H9 (cell line): ENCODE measurements at regions not wholly inside any gene's neighbourhood (a gene's known extent, or its start where the extent isn't known, plus 50 kb on each side); places are given as distances from the start of the nearest gene placed in this dataset.
A peak's percentile ranks its signal among the peaks of the same experiment; 100 is the strongest.

Experiments used
- DNase-seq: peaks from one replicate; pipeline ENCODE4 v3.0.0-alpha.2; 2017
- H2AFZ ChIP-seq: one replicate; pipeline ENCODE4 v1.6.1; 2013; ENCODE audit warnings: mild to moderate bottlenecking, low read length, control low read depth, moderate library complexity
- H2AK5ac ChIP-seq: 2 replicates; pipeline ENCODE4 v1.6.1; 2013; ENCODE audit warnings: low read length, control low read depth, mixed read lengths; ENCODE audit not compliant: insufficient read length
- H2BK120ac ChIP-seq: one replicate; pipeline ENCODE4 v1.6.1; 2013; ENCODE audit warnings: low read depth, mild to moderate bottlenecking, low read length, control low read depth, inconsistent platforms; ENCODE audit not compliant: poor library complexity, severe bottlenecking
- H2BK12ac ChIP-seq: 2 replicates; pipeline ENCODE4 v1.6.1; 2013; ENCODE audit warnings: low read length, control low read depth, mixed read lengths, low read depth; ENCODE audit not compliant: insufficient read length
- H2BK15ac ChIP-seq: 2 replicates; pipeline ENCODE4 v1.6.1; 2013; ENCODE audit warnings: low read depth, low read length, control low read depth
- H2BK20ac ChIP-seq: one replicate; pipeline ENCODE4 v1.6.1; 2013; ENCODE audit warnings: low read depth, mild to moderate bottlenecking, low read length, control low read depth, inconsistent platforms; ENCODE audit not compliant: poor library complexity, severe bottlenecking
- H2BK5ac ChIP-seq: 2 replicates; pipeline ENCODE4 v1.6.1; 2013; ENCODE audit warnings: low read length, control low read depth, mixed read lengths; ENCODE audit not compliant: insufficient read length
- H3K14ac ChIP-seq: 2 replicates; pipeline ENCODE4 v1.6.1; 2013; ENCODE audit warnings: low read length, control low read depth; ENCODE audit not compliant: insufficient read depth
- H3K18ac ChIP-seq: 2 replicates; pipeline ENCODE4 v1.6.1; 2013; ENCODE audit warnings: low read depth, mild to moderate bottlenecking, mixed read lengths, low read length, control low read depth; ENCODE audit not compliant: insufficient read length
- H3K23ac ChIP-seq: 2 replicates; pipeline ENCODE4 v1.6.1; 2013; ENCODE audit warnings: low read length, control low read depth, mixed read lengths, low read depth; ENCODE audit not compliant: insufficient read length
- H3K23me2 ChIP-seq: 2 replicates; pipeline ENCODE4 v1.6.1; 2013; ENCODE audit warnings: low read depth, mild to moderate bottlenecking, mixed read lengths, low read length, control low read depth; ENCODE audit not compliant: insufficient read length, poor library complexity, severe bottlenecking
- H3K27ac ChIP-seq: 2 replicates; pipeline ENCODE4 v1.5.1; 2013; ENCODE audit warnings: low read length, control low read depth, mixed read lengths, low read depth; ENCODE audit not compliant: insufficient read length
- H3K27me3 ChIP-seq: 2 replicates; pipeline ENCODE4 v1.6.1; 2013; ENCODE audit warnings: low read length, control low read depth, inconsistent platforms; ENCODE audit not compliant: insufficient read depth
- H3K4ac ChIP-seq: 2 replicates; pipeline ENCODE4 v1.6.1; 2013; ENCODE audit warnings: low read depth, mild to moderate bottlenecking, control low read depth, inconsistent platforms, low read length, moderate library complexity
- H3K4me1 ChIP-seq: 2 replicates; pipeline ENCODE4 v1.6.1; 2013; ENCODE audit warnings: low read length, control low read depth, inconsistent platforms; ENCODE audit not compliant: insufficient read depth
- H3K4me2 ChIP-seq: 2 replicates; pipeline ENCODE4 v1.6.1; 2013; ENCODE audit warnings: low read length, control low read depth, mixed read lengths; ENCODE audit not compliant: insufficient read length, insufficient read depth
- H3K56ac ChIP-seq: 2 replicates; pipeline ENCODE4 v1.6.1; 2013; ENCODE audit warnings: low read depth, mild to moderate bottlenecking, mixed read lengths, low read length, control low read depth; ENCODE audit not compliant: insufficient read length
- H3K79me1 ChIP-seq: 2 replicates; pipeline ENCODE4 v1.6.1; 2013; ENCODE audit warnings: low read depth, mild to moderate bottlenecking, moderate library complexity, low read length, control low read depth, inconsistent platforms; ENCODE audit not compliant: insufficient read depth, poor library complexity, severe bottlenecking
- H3K79me2 ChIP-seq: 2 replicates; pipeline ENCODE4 v1.6.1; 2013; ENCODE audit warnings: low read length, control low read depth, inconsistent platforms; ENCODE audit not compliant: insufficient read depth
- H3K9ac ChIP-seq: 2 replicates; pipeline ENCODE4 v1.6.1; 2013; ENCODE audit warnings: low read length, control low read depth, mixed read lengths; ENCODE audit not compliant: insufficient read length; ENCODE audit errors: extremely low read depth
- H3K9me3 ChIP-seq: one replicate; pipeline ENCODE4 v1.6.1; 2013; ENCODE audit warnings: low read depth, low read length, inconsistent platforms; ENCODE audit not compliant: control insufficient read depth
- H3T11ph ChIP-seq: one replicate; pipeline ENCODE4 v1.6.1; 2013; ENCODE audit warnings: mild to moderate bottlenecking, low read length, control low read depth, inconsistent platforms
- H4K20me1 ChIP-seq: one replicate; pipeline ENCODE4 v1.6.1; 2013; ENCODE audit not compliant: control insufficient read depth, insufficient read length, insufficient read depth
- H4K5ac ChIP-seq: 2 replicates; pipeline ENCODE4 v1.6.1; 2013; ENCODE audit warnings: low read depth, mild to moderate bottlenecking, mixed read lengths, low read length, control low read depth; ENCODE audit not compliant: insufficient read length
- H4K8ac ChIP-seq: replicated peaks from 2 replicates; pipeline ENCODE4 v1.6.1; 2013; ENCODE audit warnings: low read length, control low read depth, mixed read lengths, low read depth; ENCODE audit not compliant: insufficient read length
- H4K91ac ChIP-seq: 2 replicates; pipeline ENCODE4 v1.6.1; 2013; ENCODE audit warnings: low read depth, mild to moderate bottlenecking, moderate library complexity, mixed read lengths, low read length, control low read depth; ENCODE audit not compliant: insufficient read length
- H3K27ac Mint-ChIP-seq, 3 experiments: 2 replicates in 2 of 3; 3 replicates in 1 of 3; pipeline ENCODE4 v1.8.0; 2020 to 2021; ENCODE audit warnings: mixed read lengths in 3 of 3, mild to moderate bottlenecking in 1 of 3, moderate library complexity in 1 of 3
- H3K27me3 Mint-ChIP-seq: 2 replicates; pipeline ENCODE4 v1.8.0; 2021; ENCODE audit warnings: low read depth, mild to moderate bottlenecking, moderate library complexity, mixed read lengths
- H3K36me3 Mint-ChIP-seq, 3 experiments: 2 replicates in 2 of 3; 3 replicates in 1 of 3; pipeline ENCODE4 v1.8.0; 2020 to 2021; ENCODE audit warnings: low read depth in 3 of 3, mixed read lengths in 3 of 3; ENCODE audit not compliant: insufficient read depth in 1 of 3
- H3K4me1 Mint-ChIP-seq, 2 experiments: 2 replicates each; pipeline ENCODE4 v1.8.0; 2020; ENCODE audit warnings: mixed read lengths in 2 of 2
- H3K4me3 Mint-ChIP-seq, 2 experiments: 2 replicates in 1 of 2; 3 replicates in 1 of 2; pipeline ENCODE4 v1.8.0; 2020 to 2021; ENCODE audit warnings: mild to moderate bottlenecking in 2 of 2, mixed read lengths in 2 of 2, moderate library complexity in 1 of 2
- H3K9me3 Mint-ChIP-seq, 2 experiments: 2 replicates in 1 of 2; 3 replicates in 1 of 2; pipeline ENCODE4 v1.8.0; 2020; ENCODE audit warnings: mild to moderate bottlenecking in 2 of 2, mixed read lengths in 2 of 2, moderate library complexity in 1 of 2
- WGBS: extraction: QIAGEN DNeasy Blood & Tissue Kit; methylation state at CpG from one replicate; pipeline ENCODE4 v1.1.7; 2013; ENCODE audit warnings: missing lambda C conversion rate, low lambda C conversion rate, mixed read lengths; ENCODE audit not compliant: insufficient read length; ENCODE audit errors: extremely low coverage; 5-methylcytosine and 5-hydroxymethylcytosine counted together
- TF ChIP-seq, protein P1 (sequence below): fragments of 200-600 bp; sonication (generic); conservative IDR thresholded peaks from 3 replicates; pipeline ENCODE4 v1.8.0; 2021; ENCODE audit warnings: antibody characterized with exemption, mild to moderate bottlenecking

DNA sequence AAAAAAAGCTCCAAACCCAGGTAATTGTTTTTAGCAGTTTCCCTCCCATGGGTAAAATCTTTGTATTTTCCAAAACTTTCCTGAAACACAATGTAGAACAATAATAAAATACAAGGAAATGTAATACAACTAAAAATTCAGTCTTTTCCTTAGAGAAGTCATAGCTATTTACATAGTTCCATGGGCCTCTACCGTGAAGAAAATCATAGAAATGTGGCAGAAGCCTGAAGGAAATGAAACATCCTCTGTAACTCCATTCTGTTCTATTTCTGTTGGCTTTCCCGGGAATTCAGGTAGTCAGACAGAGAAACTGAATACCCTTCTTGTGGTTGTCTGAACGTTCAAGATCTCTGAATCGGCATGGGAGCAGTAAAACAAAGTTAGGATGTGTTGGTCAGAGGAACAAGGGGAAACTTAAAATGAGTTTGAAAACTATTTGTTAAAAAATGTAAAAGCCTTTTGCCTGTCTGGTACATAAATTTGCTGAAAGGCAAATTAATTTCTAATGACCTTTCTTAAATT is 202.4 kb upstream of the ZNF608 start:
- no peak overlapping the region for H3K9ac ChIP-seq
- H3K23ac ChIP-seq, result no peak overlapping the region
- no peak for DNase-seq
- H3K27ac ChIP-seq, result no peak overlapping the region
- no CpG with 5 or more reads among the region's 4 CpGs for WGBS
- H3K27ac Mint-ChIP-seq, result peak overlapping the region in 2 of 3 experiments; percentile 63 to 87; a peak in 4 of 7 replicates
- H2BK12ac ChIP-seq, result no peak overlapping the region
- peaks cover 3% of the 10 kb centered on the region; the same call in 1 of the 2 replicates for H3K4me1 ChIP-seq
- H2BK20ac ChIP-seq, result no peak overlapping the region
- H3K4me3 Mint-ChIP-seq, result no peak overlapping the region
- H4K5ac ChIP-seq, result no peak overlapping the region
- no peaks in the 10 kb centered on the region for H3K79me1 ChIP-seq
- H3K14ac ChIP-seq, result no peak overlapping the region
- peaks cover 25 to 27% of the 10 kb centered on the region in 2 experiments for H3K4me1 Mint-ChIP-seq
- no peak overlapping the region for H3T11ph ChIP-seq
- H2BK5ac ChIP-seq, result no peak overlapping the region
- no peaks in the 10 kb centered on the region; a peak in 1 of 5 replicates for H3K9me3 Mint-ChIP-seq
- no peak overlapping the region for H2AK5ac ChIP-seq
- H3K23me2 ChIP-seq, result no peaks in the 10 kb centered on the region
- no peak overlapping the region for H4K91ac ChIP-seq
- H3K36me3 Mint-ChIP-seq, result peaks cover 0 to 10% (median 0%) of the 10 kb centered on the region in 3 experiments; a peak in 1 of 7 replicates
- no peaks in the 10 kb centered on the region for H3K79me2 ChIP-seq
- no peaks in the 10 kb centered on the region for H3K9me3 ChIP-seq
- no peak overlapping the region for H3K56ac ChIP-seq
- no peaks in the 10 kb centered on the region for H3K27me3 ChIP-seq
- TF ChIP-seq, protein P1, sequence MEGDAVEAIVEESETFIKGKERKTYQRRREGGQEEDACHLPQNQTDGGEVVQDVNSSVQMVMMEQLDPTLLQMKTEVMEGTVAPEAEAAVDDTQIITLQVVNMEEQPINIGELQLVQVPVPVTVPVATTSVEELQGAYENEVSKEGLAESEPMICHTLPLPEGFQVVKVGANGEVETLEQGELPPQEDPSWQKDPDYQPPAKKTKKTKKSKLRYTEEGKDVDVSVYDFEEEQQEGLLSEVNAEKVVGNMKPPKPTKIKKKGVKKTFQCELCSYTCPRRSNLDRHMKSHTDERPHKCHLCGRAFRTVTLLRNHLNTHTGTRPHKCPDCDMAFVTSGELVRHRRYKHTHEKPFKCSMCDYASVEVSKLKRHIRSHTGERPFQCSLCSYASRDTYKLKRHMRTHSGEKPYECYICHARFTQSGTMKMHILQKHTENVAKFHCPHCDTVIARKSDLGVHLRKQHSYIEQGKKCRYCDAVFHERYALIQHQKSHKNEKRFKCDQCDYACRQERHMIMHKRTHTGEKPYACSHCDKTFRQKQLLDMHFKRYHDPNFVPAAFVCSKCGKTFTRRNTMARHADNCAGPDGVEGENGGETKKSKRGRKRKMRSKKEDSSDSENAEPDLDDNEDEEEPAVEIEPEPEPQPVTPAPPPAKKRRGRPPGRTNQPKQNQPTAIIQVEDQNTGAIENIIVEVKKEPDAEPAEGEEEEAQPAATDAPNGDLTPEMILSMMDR, result no peak
- no peak overlapping the region for H3K18ac ChIP-seq
- H2BK120ac ChIP-seq, result no peak overlapping the region
- H2AFZ ChIP-seq, result no peak overlapping the region
- H4K8ac ChIP-seq, result no peak overlapping the region
- no peaks in the 10 kb centered on the region for H4K20me1 ChIP-seq
- H2BK15ac ChIP-seq, result no peak overlapping the region
- H3K4me2 ChIP-seq, result no peak overlapping the region
- H3K4ac ChIP-seq, result no peak overlapping the region
- no peaks in the 10 kb centered on the region for H3K27me3 Mint-ChIP-seq
